K562 (cell line): ENCODE measurements at regions not wholly inside any gene's neighbourhood (a gene's known extent, or its start where the extent isn't known, plus 50 kb on each side); places are given as distances from the start of the nearest gene placed in this dataset.

Experiments
- ATAC-seq: fragments of 200-7000 bp; cut with Tn5 transposase; 3 replicates; pipeline ENCODE4 v1.9.1; 2020; ENCODE audit warnings: moderate library complexity
- BruUV-seq: library from RNA; stranded (reverse); fragments of 400-500 nt; replicated peaks from 2 replicates; lab custom pipeline; 2021; lab: Mats Ljungman, UMichigan
- CTCF ChIA-PET: fragments of 300-600 bp; formaldehyde crosslinking; extraction: SDS; loops from one replicate; lab custom pipeline; 2021; ENCODE audit warnings: low intra/inter-chr PET ratio; lab: Yijun Ruan, JAX
- POLR2A ChIA-PET: fragments of 300-600, 350-650 bp; sonication (Branson Sonifier 250); formaldehyde crosslinking; extraction: SDS; loops from one replicate; lab custom pipeline; 2021; ENCODE audit warnings: antibody characterized with exemption, inconsistent platforms; lab: Yijun Ruan, JAX
- DNase-seq, 4 experiments: peaks; one replicate each; pipeline versions ENCODE4 v3.0.0 to v3.0.0-alpha.2; 2011 to 2018; ENCODE audit warnings: low spot score in 3 of 4, mixed read lengths in 3 of 4; ENCODE audit errors: extremely low read depth in 1 of 4
- FAIRE-seq: peaks from 2 replicates; lab custom pipeline; 2011; peaks lifted over from hg19 to GRCh38; lab: Jason Lieb, UNC
- H2AFZ ChIP-seq: 2 replicates; pipeline ENCODE4 v1.6.0; 2011; ENCODE audit warnings: low read depth, low read length, control low read depth, inconsistent platforms
- H3K27ac ChIP-seq: fragments of 200-600 bp; 3 replicates; pipeline ENCODE4 v1.8.0; 2011; ENCODE audit warnings: low read depth, mild to moderate bottlenecking, control low read depth, inconsistent platforms, low read length, moderate library complexity, mixed read lengths; ENCODE audit errors: extremely low read depth
- H3K27me3 ChIP-seq, 2 experiments: fragments of 300-600 bp in 1 of 2; 2 replicates in 1 of 2; 3 replicates in 1 of 2; pipeline versions ENCODE4 v1.6.0 to v1.8.0; 2011; ENCODE audit warnings: inconsistent platforms in 2 of 2, low read length in 2 of 2, mild to moderate bottlenecking in 1 of 2, mixed read lengths in 1 of 2, moderate library complexity in 1 of 2; ENCODE audit not compliant: control insufficient read depth in 2 of 2, insufficient read depth in 2 of 2
- H3K36me3 ChIP-seq: fragments of 300-600 bp; 3 replicates; pipeline ENCODE4 v1.8.0; 2011; ENCODE audit warnings: mild to moderate bottlenecking, low read length, inconsistent platforms; ENCODE audit not compliant: control insufficient read depth, insufficient read depth
- H3K4me1 ChIP-seq, 2 experiments: fragments of 200-600 bp in 1 of 2; replicated peaks in 1 of 2; 2 replicates in 1 of 2; 3 replicates in 1 of 2; pipeline versions ENCODE4 v1.5.1 to v1.8.0; 2011; ENCODE audit warnings: inconsistent platforms in 2 of 2, low read length in 2 of 2, mild to moderate bottlenecking in 1 of 2, mixed read lengths in 1 of 2, moderate library complexity in 1 of 2; ENCODE audit not compliant: control insufficient read depth in 2 of 2, insufficient read depth in 2 of 2
- H3K4me2 ChIP-seq: 2 replicates; pipeline ENCODE4 v1.6.1; 2011; ENCODE audit warnings: low read length, control low read depth, inconsistent platforms, mixed read lengths; ENCODE audit not compliant: insufficient read depth
- H3K4me3 ChIP-seq: fragments of 200-600 bp; sonication (generic), shearing (Covaris generic); 2 replicates; pipeline ENCODE4 v1.5.1; 2016; ENCODE audit warnings: control low read depth, inconsistent platforms
- H3K79me2 ChIP-seq: fragments of 200-600 bp; 3 replicates; pipeline ENCODE4 v1.8.0; 2011; ENCODE audit warnings: low read length, inconsistent platforms; ENCODE audit not compliant: control insufficient read depth, insufficient read depth
- H3K9ac ChIP-seq, 2 experiments: 2 replicates each; pipeline versions ENCODE4 v1.6.0 to v1.6.1; 2011; ENCODE audit warnings: low read depth in 2 of 2, low read length in 2 of 2, control low read depth in 1 of 2, inconsistent platforms in 1 of 2, mild to moderate bottlenecking in 1 of 2, mixed read lengths in 1 of 2; ENCODE audit not compliant: insufficient read depth in 1 of 2
- H3K9me1 ChIP-seq: one replicate; pipeline ENCODE4 v1.6.0; 2011; ENCODE audit warnings: inconsistent platforms, mild to moderate bottlenecking, low read length, moderate library complexity; ENCODE audit not compliant: control insufficient read depth, insufficient read depth
- H3K9me3 ChIP-seq: replicated peaks from 2 replicates; pipeline ENCODE4 v1.5.1; 2011; ENCODE audit warnings: low read depth, low read length, inconsistent platforms; ENCODE audit not compliant: control insufficient read depth, insufficient read depth
- H4K20me1 ChIP-seq: replicated peaks from 2 replicates; pipeline ENCODE4 v1.6.1; 2011; ENCODE audit warnings: low read length, inconsistent platforms, mixed read lengths; ENCODE audit not compliant: control insufficient read depth, insufficient read depth
- ARID1B ChIP-seq: fragments of 450-650 bp; IDR thresholded peaks from 2 replicates; pipeline ENCODE4 v1.6.1; 2016; ENCODE audit warnings: antibody characterized with exemption, mild to moderate bottlenecking, inconsistent platforms
- HIVEP1 ChIP-seq: fragments of 250-450 bp; sonication (Bioruptor Pico); IDR thresholded peaks from 2 replicates; pipeline ENCODE4 v1.4.0; 2020; ENCODE audit warnings: mild to moderate bottlenecking
- HSF4 ChIP-seq: fragments of 250-450 bp; sonication (Bioruptor Pico); IDR thresholded peaks from 2 replicates; pipeline ENCODE4 v2.1.2; 2022; ENCODE audit warnings: mild to moderate bottlenecking, moderate library complexity, borderline replicate concordance
- MTA2 ChIP-seq: fragments of 450-650 bp; IDR thresholded peaks from 2 replicates; pipeline ENCODE4 v1.6.1; 2016; ENCODE audit warnings: low read depth
- NEUROD1 ChIP-seq: fragments of 150-350 bp; IDR thresholded peaks from 2 replicates; pipeline ENCODE4 v1.6.1; 2014; ENCODE audit warnings: borderline replicate concordance, low read length, low read depth; ENCODE audit not compliant: partially characterized antibody
- SPI1 ChIP-seq: IDR thresholded peaks from 2 replicates; pipeline ENCODE4 v1.6.1; 2011; ENCODE audit warnings: low read depth, low read length, control low read depth, borderline replicate concordance
- STAT5B ChIP-seq: fragments of 250-450 bp; sonication (Bioruptor Pico); IDR thresholded peaks from 2 replicates; pipeline ENCODE4 v1.8.0; 2021; ENCODE audit warnings: mild to moderate bottlenecking, inconsistent platforms
- WGBS: fragments of 100-300 bp; shearing (Covaris generic); methylation state at CpG from one replicate; pipeline ENCODE4 v1.1.6; 2016; ENCODE audit warnings: low coverage, mixed read lengths; ENCODE audit not compliant: insufficient coverage; ENCODE audit errors: missing lambda C conversion rate; 5-methylcytosine and 5-hydroxymethylcytosine counted together
- in situ Hi-C: fragments of 300-500 bp; cut with MboI; formaldehyde crosslinking; loops from 4 replicates; pipeline ENCODE4 v1.15.0; 2018; ENCODE audit warnings: inconsistent platforms, mixed read lengths
- intact Hi-C: fragments of 100-400 bp; cut with micrococcal nuclease; formaldehyde crosslinking; loops from 2 replicates; pipeline ENCODE4 v1.14.2; 2022
- TF ChIP-seq, protein P1 (sequence below): IDR thresholded peaks from 2 replicates; pipeline ENCODE4 v1.6.1; 2011; ENCODE audit warnings: borderline replicate concordance, low read depth, mild to moderate bottlenecking, moderate library complexity, low read length; ENCODE audit not compliant: insufficient read depth, poor library complexity, severe bottlenecking

DNA sequence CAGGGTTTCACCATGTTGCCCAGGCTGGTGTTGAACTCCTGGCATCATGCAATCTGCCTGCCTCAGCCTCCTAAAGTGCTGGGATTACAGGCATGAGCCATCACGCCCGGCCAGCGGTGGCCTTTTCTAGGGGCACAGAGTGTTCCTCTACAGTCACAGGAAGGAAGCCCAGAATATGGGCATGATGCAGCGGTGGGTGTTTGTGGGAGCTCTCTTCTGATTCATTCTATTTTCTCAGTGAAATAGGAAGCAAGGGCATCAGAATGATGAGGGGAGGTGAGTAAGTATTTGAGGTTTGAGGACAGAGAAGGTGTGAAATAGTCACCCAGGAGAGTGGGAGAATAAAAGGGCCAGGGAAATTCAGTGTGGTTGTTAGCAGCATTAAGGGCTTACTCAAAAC, 70.3 kb upstream of the PSME4 start (continued):
- TF ChIP-seq, protein P1, sequence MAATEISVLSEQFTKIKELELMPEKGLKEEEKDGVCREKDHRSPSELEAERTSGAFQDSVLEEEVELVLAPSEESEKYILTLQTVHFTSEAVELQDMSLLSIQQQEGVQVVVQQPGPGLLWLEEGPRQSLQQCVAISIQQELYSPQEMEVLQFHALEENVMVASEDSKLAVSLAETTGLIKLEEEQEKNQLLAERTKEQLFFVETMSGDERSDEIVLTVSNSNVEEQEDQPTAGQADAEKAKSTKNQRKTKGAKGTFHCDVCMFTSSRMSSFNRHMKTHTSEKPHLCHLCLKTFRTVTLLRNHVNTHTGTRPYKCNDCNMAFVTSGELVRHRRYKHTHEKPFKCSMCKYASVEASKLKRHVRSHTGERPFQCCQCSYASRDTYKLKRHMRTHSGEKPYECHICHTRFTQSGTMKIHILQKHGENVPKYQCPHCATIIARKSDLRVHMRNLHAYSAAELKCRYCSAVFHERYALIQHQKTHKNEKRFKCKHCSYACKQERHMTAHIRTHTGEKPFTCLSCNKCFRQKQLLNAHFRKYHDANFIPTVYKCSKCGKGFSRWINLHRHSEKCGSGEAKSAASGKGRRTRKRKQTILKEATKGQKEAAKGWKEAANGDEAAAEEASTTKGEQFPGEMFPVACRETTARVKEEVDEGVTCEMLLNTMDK = no peak
- TF ChIP-seq HSF4 (CRISPR knock-in tag) (no peak), STAT5B (CRISPR knock-in tag) (no peak), NEUROD1 (no peak), ARID1B (no peak)
- TF ChIP-seq, all 486 proteins: peak for 0

DNA sequence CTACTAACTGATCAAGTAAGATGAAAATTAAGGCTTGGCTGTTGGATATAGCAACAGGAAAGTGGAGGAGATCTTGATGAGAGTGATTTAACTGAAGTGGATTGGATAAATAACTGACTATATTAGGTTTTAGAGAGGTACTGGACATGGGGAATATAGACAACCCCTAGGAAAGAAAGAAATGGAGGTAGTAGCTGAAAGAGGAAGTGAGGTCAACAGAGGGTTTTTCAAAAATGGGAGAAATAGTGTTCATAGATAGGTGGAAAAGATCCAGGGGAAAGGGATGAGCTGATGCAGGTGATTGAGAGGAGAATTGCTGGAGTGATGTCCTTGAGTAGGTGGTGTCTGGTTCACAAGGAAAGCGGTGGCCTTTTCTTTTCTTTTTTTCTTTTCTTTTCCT, 69.9 kb upstream of the PSME4 start:
- ChIA-PET CTCF (no interaction called here), POLR2A (no interaction called here)
- WGBS = 0% methylated on average over 1 of the region's 1 CpG
- Histone ChIP-seq H3K4me1 (no peaks in the 10 kb centered on the region; a peak in 1 of 5 replicates), H3K79me2 (no peaks in the 10 kb centered on the region), H3K9me1 (no peaks in the 10 kb centered on the region), H4K20me1 (no peaks in the 10 kb centered on the region), H3K4me2 (no peak overlapping the region), H3K27ac (no peak overlapping the region), H2AFZ (no peak overlapping the region), H3K9ac (no peak overlapping the region), H3K9me3 (peaks cover 3% of the 10 kb centered on the region; the same call in 1 of the 2 replicates), H3K36me3 (no peaks in the 10 kb centered on the region), H3K27me3 (no peaks in the 10 kb centered on the region), H3K4me3 (no peak overlapping the region)
- no peak for DNase-seq
- ATAC-seq = no peak
- no TSS peak for BruUV-seq
- TF ChIP-seq HIVEP1 (CRISPR knock-in tag) (no peak), MTA2 (no peak), SPI1 (peak; percentile 78)
- in situ Hi-C loops = no loop called here
- FAIRE-seq = no peak
- intact Hi-C loops = no loop called here
